Upper lobe of left lung (tissue), 4 donors: ENCODE measurements at regions not wholly inside any gene's neighbourhood (a gene's known extent, or its start where the extent isn't known, plus 50 kb on each side); places are given as distances from the start of the nearest gene placed in this dataset.

Experiments used
- EP300 ChIP-seq, 4 donors: sonication (generic); formaldehyde crosslinking; IDR thresholded peaks; one replicate each; pipeline ENCODE4 v1.5.1; 2017; ENCODE audit warnings: antibody characterized with exemption in 4 of 4, control low read depth in 2 of 4
- POLR2A ChIP-seq, 4 donors: fragments of 450-650 bp; IDR thresholded peaks; one replicate each; pipeline ENCODE4 v1.5.1; 2016 to 2017; ENCODE audit warnings: antibody characterized with exemption in 4 of 4, mild to moderate bottlenecking in 2 of 4

GRCh38 chr7:3236268-3236667 is 64.8 kb upstream of the SDK1 start:
- TF ChIP-seq POLR2A (IDR thresholded peaks at IDR 0.05): no peak
- TF ChIP-seq EP300 (IDR thresholded peaks at IDR 0.05): no peak
